VCaP (cell line): ENCODE measurements at regions not wholly inside any gene's neighbourhood (a gene's known extent, or its start where the extent isn't known, plus 50 kb on each side); places are given as distances from the start of the nearest gene placed in this dataset.

Experiments
- H3K27ac ChIP-seq: fragments of 450-650 bp; 2 replicates; pipeline ENCODE4 v1.5.1; 2017
- TF ChIP-seq, protein P1 (sequence below): fragments of 450-650 bp; conservative IDR thresholded peaks from 2 replicates; pipeline ENCODE4 v1.5.1; 2017; ENCODE audit warnings: mild to moderate bottlenecking, moderate library complexity

DNA sequence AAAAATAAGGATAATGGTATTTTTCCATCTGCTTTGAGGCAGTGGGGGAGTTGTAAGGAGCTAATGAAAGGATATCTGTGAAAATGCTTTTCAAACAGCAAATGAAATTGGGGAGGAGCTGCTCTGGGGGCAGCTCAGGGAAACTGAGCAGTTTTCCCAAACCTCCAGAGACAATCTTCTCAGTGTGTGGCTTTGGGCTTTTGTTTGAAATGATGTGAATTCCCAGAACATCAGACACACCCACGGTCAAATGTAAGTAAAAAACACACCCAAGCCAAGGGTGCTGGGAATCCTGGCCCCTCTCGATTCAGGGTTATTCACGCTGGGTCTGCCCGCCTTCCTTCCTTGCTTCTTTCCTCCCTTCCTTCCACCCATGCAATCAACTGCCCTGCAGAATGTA, 512.6 kb downstream of the BNC2 start:
- no peak overlapping the region for H3K27ac ChIP-seq
- TF ChIP-seq, protein P1, sequence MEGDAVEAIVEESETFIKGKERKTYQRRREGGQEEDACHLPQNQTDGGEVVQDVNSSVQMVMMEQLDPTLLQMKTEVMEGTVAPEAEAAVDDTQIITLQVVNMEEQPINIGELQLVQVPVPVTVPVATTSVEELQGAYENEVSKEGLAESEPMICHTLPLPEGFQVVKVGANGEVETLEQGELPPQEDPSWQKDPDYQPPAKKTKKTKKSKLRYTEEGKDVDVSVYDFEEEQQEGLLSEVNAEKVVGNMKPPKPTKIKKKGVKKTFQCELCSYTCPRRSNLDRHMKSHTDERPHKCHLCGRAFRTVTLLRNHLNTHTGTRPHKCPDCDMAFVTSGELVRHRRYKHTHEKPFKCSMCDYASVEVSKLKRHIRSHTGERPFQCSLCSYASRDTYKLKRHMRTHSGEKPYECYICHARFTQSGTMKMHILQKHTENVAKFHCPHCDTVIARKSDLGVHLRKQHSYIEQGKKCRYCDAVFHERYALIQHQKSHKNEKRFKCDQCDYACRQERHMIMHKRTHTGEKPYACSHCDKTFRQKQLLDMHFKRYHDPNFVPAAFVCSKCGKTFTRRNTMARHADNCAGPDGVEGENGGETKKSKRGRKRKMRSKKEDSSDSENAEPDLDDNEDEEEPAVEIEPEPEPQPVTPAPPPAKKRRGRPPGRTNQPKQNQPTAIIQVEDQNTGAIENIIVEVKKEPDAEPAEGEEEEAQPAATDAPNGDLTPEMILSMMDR = no peak

- no peak overlapping the region for H3K27ac ChIP-seq
- TF ChIP-seq, protein P1 = no peak
These were observed 511.7 kb downstream of the BNC2 start for GRCh38 chr9:16358751-16359150.
